ENCODE measurements at regions not wholly inside any gene's neighbourhood (a gene's known extent, or its start where the extent isn't known, plus 50 kb on each side); places are given as distances from the start of the nearest gene placed in this dataset.
"Not testable (repeated sequence)": the region's sequence is repeated elsewhere in the genome, so short reads cannot be mapped to it uniquely, and the experiment has no call there.

- DNase-seq (ENCODE audit: low read depth in 1 of 2, low spot score in 1 of 2), result no peak
These were observed 242.5 kb downstream of the MYCN start for GRCh38 chr2:16182841-16183240.

- DNase-seq (ENCODE audit: low read depth in 1 of 2, low spot score in 1 of 2), result not testable (repeated sequence)
These were observed 242.0 kb downstream of the MYCN start for GRCh38 chr2:16182311-16182815.

GRCh38 chr2:16181741-16182090, 241.4 kb downstream of the MYCN start:
- no peak for DNase-seq (ENCODE audit: low read depth in 1 of 2, low spot score in 1 of 2)

- no peak for DNase-seq (ENCODE audit: low read depth in 1 of 2, low spot score in 1 of 2)
These were observed 240.9 kb downstream of the MYCN start for GRCh38 chr2:16181062-16181740.

GRCh38 chr2:16180631-16181030, 240.3 kb downstream of the MYCN start:
- no peak for DNase-seq (ENCODE audit: low read depth in 1 of 2, low spot score in 1 of 2)

GRCh38 chr2:16179701-16180416, 239.5 kb downstream of the MYCN start:
- no peak for DNase-seq (ENCODE audit: low read depth in 1 of 2, low spot score in 1 of 2)

GRCh38 chr2:16178551-16179130, 238.3 kb downstream of the MYCN start:
- no peak for DNase-seq (ENCODE audit: low read depth in 1 of 2, low spot score in 1 of 2)

- no peak for DNase-seq (ENCODE audit: low read depth in 1 of 2, low spot score in 1 of 2)
These were observed 237.4 kb downstream of the MYCN start for GRCh38 chr2:16177671-16178180.

- DNase-seq (ENCODE audit: low read depth in 1 of 2, low spot score in 1 of 2), result no peak
These were observed 236.7 kb downstream of the MYCN start for GRCh38 chr2:16176971-16177480.

GRCh38 chr2:16175247-16175825, 235.0 kb downstream of the MYCN start:
- no peak for DNase-seq (ENCODE audit: low read depth in 1 of 2, low spot score in 1 of 2)

GRCh38 chr2:16174693-16175045, 234.3 kb downstream of the MYCN start:
- no peak for DNase-seq (ENCODE audit: low read depth in 1 of 2, low spot score in 1 of 2)

GRCh38 chr2:16173893-16174692, 233.7 kb downstream of the MYCN start:
- DNase-seq (ENCODE audit: low read depth in 1 of 2, low spot score in 1 of 2), result no peak

GRCh38 chr2:16172324-16173175, 232.2 kb downstream of the MYCN start:
- DNase-seq (ENCODE audit: low read depth in 1 of 2, low spot score in 1 of 2), result no peak

GRCh38 chr2:16171425-16171920, 231.1 kb downstream of the MYCN start:
- DNase-seq (ENCODE audit: low read depth in 1 of 2, low spot score in 1 of 2), result no peak

- DNase-seq (ENCODE audit: low read depth in 1 of 2, low spot score in 1 of 2), result no peak
These were observed 230.5 kb downstream of the MYCN start for GRCh38 chr2:16170675-16171424.

- DNase-seq (ENCODE audit: low read depth in 1 of 2, low spot score in 1 of 2), result no peak
These were observed 229.1 kb downstream of the MYCN start for GRCh38 chr2:16169381-16169960.

GRCh38 chr2:16168506-16169264, 228.3 kb downstream of the MYCN start:
- DNase-seq (ENCODE audit: low read depth in 1 of 2, low spot score in 1 of 2), result no peak

- no peak for DNase-seq (ENCODE audit: low read depth in 1 of 2, low spot score in 1 of 2)
These were observed 227.6 kb downstream of the MYCN start for GRCh38 chr2:16167870-16168426.

Measured in activated T-helper 1 cell treated with anti-CD3 and anti-CD28 coated beads, Interleukin-2, amount 50 U/mL, for 16 hours (primary cell).